HepG2 (cell line): ENCODE measurements at regions not wholly inside any gene's neighbourhood (a gene's known extent, or its start where the extent isn't known, plus 50 kb on each side); places are given as distances from the start of the nearest gene placed in this dataset.

ENCODE experiments used
- ATAC-seq: fragments of 200-7000 bp; cut with Tn5 transposase; 3 replicates; pipeline ENCODE4 v1.9.1; 2020; ENCODE audit warnings: mild to moderate bottlenecking, moderate library complexity
- BruUV-seq: library from RNA; stranded (reverse); fragments of 400-500 nt; replicated peaks from 2 replicates; lab custom pipeline; 2021; lab: Mats Ljungman, UMichigan
- CTCF ChIA-PET: fragments of 300-600 bp; formaldehyde crosslinking; extraction: SDS; loops from one replicate; lab custom pipeline; 2021; ENCODE audit warnings: low total read pairs, inconsistent platforms, low intra/inter-chr PET ratio; lab: Yijun Ruan, JAX
- POLR2A ChIA-PET: fragments of 350-600 bp; sonication (Branson Sonifier 250); formaldehyde crosslinking; loops from one replicate; lab custom pipeline; 2020; ENCODE audit warnings: antibody characterized with exemption, inconsistent platforms; lab: Yijun Ruan, JAX
- DNase-seq: peaks from one replicate; pipeline ENCODE4 v3.0.0-alpha.2; 2015; ENCODE audit warnings: low spot score
- FAIRE-seq: peaks from 3 replicates; lab custom pipeline; 2011; peaks lifted over from hg19 to GRCh38; lab: Jason Lieb, UNC
- H2AFZ ChIP-seq: one replicate; pipeline ENCODE4 v1.6.1; 2011; ENCODE audit warnings: low read length, inconsistent platforms
- H3K27ac ChIP-seq: fragments of 300-600 bp; 3 replicates; pipeline ENCODE4 v1.8.0; 2011; ENCODE audit warnings: mixed run types, mild to moderate bottlenecking, mixed read lengths, low read length, inconsistent platforms; ENCODE audit not compliant: insufficient read depth; ENCODE audit errors: extremely low read length
- H3K27me3 ChIP-seq, 2 experiments: fragments of 200-600 bp in 1 of 2; 2 replicates in 1 of 2; 3 replicates in 1 of 2; pipeline versions ENCODE4 v1.6.0 to v1.8.0; 2011; ENCODE audit warnings: low read length in 2 of 2, mild to moderate bottlenecking in 2 of 2, moderate library complexity in 2 of 2, inconsistent platforms in 1 of 2; ENCODE audit not compliant: insufficient read depth in 2 of 2, control insufficient read depth in 1 of 2
- H3K36me3 ChIP-seq, 2 experiments: fragments of 200-600 bp in 1 of 2; replicated peaks in 1 of 2; 2 replicates in 1 of 2; 3 replicates in 1 of 2; pipeline versions ENCODE4 v1.5.1 to v1.8.0; 2011; ENCODE audit warnings: low read length in 2 of 2, inconsistent platforms in 1 of 2; ENCODE audit not compliant: insufficient read depth in 2 of 2, control insufficient read depth in 1 of 2
- H3K4me1 ChIP-seq: 2 replicates; pipeline ENCODE4 v1.5.1; 2012; ENCODE audit warnings: low read length, inconsistent platforms; ENCODE audit not compliant: insufficient read depth
- H3K4me2 ChIP-seq: 2 replicates; pipeline ENCODE4 v1.6.0; 2011; ENCODE audit warnings: low read depth, low read length, inconsistent platforms
- H3K4me3 ChIP-seq, 3 experiments: fragments of 200-600 bp in 1 of 3; sonication (generic), shearing (Covaris generic) in 1 of 3; replicated peaks in 1 of 3; 2 replicates each; pipeline ENCODE4 v1.5.1; 2011 to 2016; ENCODE audit warnings: low read length in 3 of 3, inconsistent platforms in 2 of 3, low read depth in 2 of 3, mild to moderate bottlenecking in 2 of 3, control low read depth in 1 of 3, mixed read lengths in 1 of 3; ENCODE audit not compliant: insufficient read depth in 1 of 3
- H3K79me2 ChIP-seq: one replicate; pipeline ENCODE4 v1.6.1; 2011; ENCODE audit warnings: low read length, inconsistent platforms; ENCODE audit not compliant: insufficient read depth
- H3K9ac ChIP-seq: 2 replicates; pipeline ENCODE4 v1.6.0; 2011; ENCODE audit warnings: mild to moderate bottlenecking, low read depth, low read length, inconsistent platforms; ENCODE audit not compliant: insufficient read depth
- H3K9me3 ChIP-seq: 2 replicates; pipeline ENCODE4 v1.5.1; 2012; ENCODE audit warnings: mild to moderate bottlenecking, low read length
- H4K20me1 ChIP-seq: 2 replicates; pipeline ENCODE4 v1.6.0; 2011; ENCODE audit warnings: inconsistent platforms, mild to moderate bottlenecking, low read length, moderate library complexity; ENCODE audit not compliant: insufficient read depth
- EEA1 ChIP-seq: sonication (generic); formaldehyde crosslinking; IDR thresholded peaks from 2 replicates; pipeline ENCODE4 v1.5.1; 2020; ENCODE audit warnings: mild to moderate bottlenecking, missing genetic modification reagents, borderline replicate concordance
- NR0B2 ChIP-seq: sonication (generic); formaldehyde crosslinking; IDR thresholded peaks from 2 replicates; pipeline ENCODE4 v1.4.0; 2020; ENCODE audit warnings: mild to moderate bottlenecking, missing genetic modification reagents
- PITX1 ChIP-seq: sonication (generic); formaldehyde crosslinking; IDR thresholded peaks from 2 replicates; pipeline ENCODE4 v1.5.1; 2020; ENCODE audit warnings: mild to moderate bottlenecking, missing genetic modification reagents
- REL ChIP-seq: sonication (generic); formaldehyde crosslinking; conservative IDR thresholded peaks from 2 replicates; pipeline ENCODE4 v1.8.0; 2022; ENCODE audit warnings: mild to moderate bottlenecking, missing genetic modification reagents, moderate library complexity
- ZGPAT ChIP-seq: IDR thresholded peaks from 2 replicates; pipeline ENCODE4 v1.6.1; 2016; ENCODE audit warnings: mild to moderate bottlenecking
- ZNF383 ChIP-seq: sonication (generic); formaldehyde crosslinking; IDR thresholded peaks from 2 replicates; pipeline ENCODE4 v1.4.0; 2020; ENCODE audit warnings: missing genetic modification reagents, mild to moderate bottlenecking, borderline replicate concordance
- ZNF430 ChIP-seq: sonication (generic); formaldehyde crosslinking; IDR thresholded peaks from 2 replicates; pipeline ENCODE4 v1.9.0; 2021; ENCODE audit warnings: mild to moderate bottlenecking, missing genetic modification reagents
- ZNF646 ChIP-seq: sonication (generic); formaldehyde crosslinking; IDR thresholded peaks from 2 replicates; pipeline ENCODE4 v1.9.0; 2021; ENCODE audit warnings: mild to moderate bottlenecking, missing genetic modification reagents
- WGBS: methylation state at CpG from one replicate; pipeline ENCODE4 v1.1.6; 2017; ENCODE audit warnings: low lambda C conversion rate; 5-methylcytosine and 5-hydroxymethylcytosine counted together
- in situ Hi-C: cut with HindIII; loops from 2 replicates; pipeline ENCODE4 v1.10.0; 2017; ENCODE audit warnings: low pct_unique_long_range_greater_than_20kb; ENCODE audit not compliant: extremely low pct_ligation_motif_present
- intact Hi-C: fragments of 100-400 bp; cut with micrococcal nuclease; formaldehyde crosslinking; loops from one replicate; pipeline ENCODE4 v1.10.0; 2022; ENCODE audit not compliant: unreplicated experiment

- in situ Hi-C loops = no loop called here
- peaks cover 2 to 22% of the 10 kb centered on the region in 2 experiments; a peak in 2 of 5 replicates for H3K27me3 ChIP-seq
- DNase-seq = no peak
- intact Hi-C loops = no loop called here
- CTCF ChIA-PET = no interaction called here
- H3K79me2 ChIP-seq = no peaks in the 10 kb centered on the region
- H3K27ac ChIP-seq = no peak overlapping the region
- H3K9ac ChIP-seq = no peak overlapping the region
- no peak overlapping the region for H2AFZ ChIP-seq
- no peaks in the 10 kb centered on the region for H4K20me1 ChIP-seq
- no peak overlapping the region for H3K4me3 ChIP-seq
- no peak for TF ChIP-seq REL (CRISPR knock-in tag)
- TF ChIP-seq EEA1 (CRISPR knock-in tag) = no peak
- no peak for TF ChIP-seq ZNF430 (CRISPR knock-in tag)
- no peak for TF ChIP-seq PITX1
- TF ChIP-seq ZGPAT (CRISPR knock-in tag) = no peak
- no peak for TF ChIP-seq NR0B2 (CRISPR knock-in tag)
- TF ChIP-seq ZNF646 (CRISPR knock-in tag) = no peak
- no peak for TF ChIP-seq ZNF383
- WGBS = 8% methylated on average over 4 of the region's 4 CpGs
- ATAC-seq = no peak
- no TSS peak for BruUV-seq
- H3K36me3 ChIP-seq = no peaks in the 10 kb centered on the region
- H3K9me3 ChIP-seq = no peaks in the 10 kb centered on the region
- POLR2A ChIA-PET = no interaction called here
- no peak for FAIRE-seq
- no peaks in the 10 kb centered on the region for H3K4me1 ChIP-seq
- no peak overlapping the region for H3K4me2 ChIP-seq
These were observed 170.9 kb downstream of the PTCSC3 start for GRCh38 chr14:36005670-36006069.
